Endothelial cell of umbilical vein (primary cell): ENCODE measurements at regions not wholly inside any gene's neighbourhood (a gene's known extent, or its start where the extent isn't known, plus 50 kb on each side); places are given as distances from the start of the nearest gene placed in this dataset.

Experiments
- EZH2 ChIP-seq: IDR thresholded peaks from 2 replicates; pipeline ENCODE4 v1.6.1; 2012; ENCODE audit warnings: borderline replicate concordance, low read depth, mild to moderate bottlenecking, moderate library complexity, low read length, inconsistent platforms; ENCODE audit not compliant: severe bottlenecking
- FOS ChIP-seq: IDR thresholded peaks from 2 replicates; pipeline ENCODE4 v1.6.1; 2011; ENCODE audit warnings: mild to moderate bottlenecking, low read length, moderate library complexity, borderline replicate concordance; ENCODE audit not compliant: insufficient read depth
- JUN ChIP-seq: IDR thresholded peaks from 2 replicates; pipeline ENCODE4 v1.6.1; 2011; ENCODE audit warnings: borderline replicate concordance, low read depth; ENCODE audit not compliant: insufficient read length, insufficient read depth
- POLR2A ChIP-seq: IDR thresholded peaks from 2 replicates; pipeline ENCODE4 v1.6.1; 2012; ENCODE audit warnings: low read depth, mild to moderate bottlenecking, control low read depth, low read length
- POLR2AphosphoS5 ChIP-seq: IDR thresholded peaks from 2 replicates; pipeline ENCODE4 v1.6.1; 2012; ENCODE audit warnings: low read depth, mild to moderate bottlenecking, control low read depth, low read length, moderate library complexity; ENCODE audit not compliant: insufficient read depth
- TF ChIP-seq, protein P1 (sequence below): IDR thresholded peaks from 2 replicates; pipeline ENCODE4 v1.6.1; 2011; ENCODE audit not compliant: insufficient read depth, insufficient read length
- TF ChIP-seq, protein P2 (sequence below), 2 donors: IDR thresholded peaks; 1 replicate in 1 of 2; 2 replicates in 1 of 2; pipeline ENCODE4 v1.5.1; 2011; ENCODE audit warnings: low read length in 2 of 2, mild to moderate bottlenecking in 2 of 2, moderate library complexity in 2 of 2, control low read depth in 1 of 2, inconsistent platforms in 1 of 2, low read depth in 1 of 2; ENCODE audit not compliant: insufficient read depth in 1 of 2; ENCODE audit errors: extremely low read depth in 1 of 2

DNA sequence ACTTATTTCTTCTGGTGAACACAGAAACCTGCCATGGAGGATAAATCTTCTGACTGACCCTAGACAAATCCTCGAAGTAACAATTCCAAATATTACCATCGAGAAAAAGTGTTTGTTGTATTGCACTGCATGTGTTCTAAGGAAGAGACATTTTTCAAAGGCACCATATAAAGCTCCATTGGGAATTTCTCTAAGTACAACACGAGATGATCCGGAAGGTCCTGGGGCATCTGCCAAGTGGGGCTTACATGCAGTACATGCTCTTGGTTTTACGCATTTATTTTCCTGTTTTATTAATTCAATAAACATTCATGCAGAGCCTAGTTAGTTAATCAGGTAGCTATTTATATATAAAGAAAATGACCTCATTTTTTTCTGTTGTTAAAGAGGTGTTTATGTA, 692.0 kb upstream of the IGFBP3 start:
- TF ChIP-seq JUN = no peak
- TF ChIP-seq, protein P1, sequence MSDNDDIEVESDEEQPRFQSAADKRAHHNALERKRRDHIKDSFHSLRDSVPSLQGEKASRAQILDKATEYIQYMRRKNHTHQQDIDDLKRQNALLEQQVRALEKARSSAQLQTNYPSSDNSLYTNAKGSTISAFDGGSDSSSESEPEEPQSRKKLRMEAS = no peak
- TF ChIP-seq, protein P2, sequence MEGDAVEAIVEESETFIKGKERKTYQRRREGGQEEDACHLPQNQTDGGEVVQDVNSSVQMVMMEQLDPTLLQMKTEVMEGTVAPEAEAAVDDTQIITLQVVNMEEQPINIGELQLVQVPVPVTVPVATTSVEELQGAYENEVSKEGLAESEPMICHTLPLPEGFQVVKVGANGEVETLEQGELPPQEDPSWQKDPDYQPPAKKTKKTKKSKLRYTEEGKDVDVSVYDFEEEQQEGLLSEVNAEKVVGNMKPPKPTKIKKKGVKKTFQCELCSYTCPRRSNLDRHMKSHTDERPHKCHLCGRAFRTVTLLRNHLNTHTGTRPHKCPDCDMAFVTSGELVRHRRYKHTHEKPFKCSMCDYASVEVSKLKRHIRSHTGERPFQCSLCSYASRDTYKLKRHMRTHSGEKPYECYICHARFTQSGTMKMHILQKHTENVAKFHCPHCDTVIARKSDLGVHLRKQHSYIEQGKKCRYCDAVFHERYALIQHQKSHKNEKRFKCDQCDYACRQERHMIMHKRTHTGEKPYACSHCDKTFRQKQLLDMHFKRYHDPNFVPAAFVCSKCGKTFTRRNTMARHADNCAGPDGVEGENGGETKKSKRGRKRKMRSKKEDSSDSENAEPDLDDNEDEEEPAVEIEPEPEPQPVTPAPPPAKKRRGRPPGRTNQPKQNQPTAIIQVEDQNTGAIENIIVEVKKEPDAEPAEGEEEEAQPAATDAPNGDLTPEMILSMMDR (IDR thresholded peaks at IDR 0.05; ENCODE audit: extremely low read depth in 1 of 2, insufficient read depth in 1 of 2, low read depth in 1 of 2, low read length in 2 of 2) = no peak
- no peak for TF ChIP-seq FOS
- TF ChIP-seq POLR2AphosphoS5 = no peak
- no peak for TF ChIP-seq POLR2A
- no peak for TF ChIP-seq EZH2
